DMS153 treated with DMSO at 0.1 percent for 48 hours (cell line): ENCODE measurements at regions not wholly inside any gene's neighbourhood (a gene's known extent, or its start where the extent isn't known, plus 50 kb on each side); places are given as distances from the start of the nearest gene placed in this dataset.

Source experiments
- DNase-seq: peaks from one replicate; lab custom pipeline; 2025; ENCODE audit not compliant: unreplicated experiment; lab: John Stamatoyannopoulos, UW

DNA sequence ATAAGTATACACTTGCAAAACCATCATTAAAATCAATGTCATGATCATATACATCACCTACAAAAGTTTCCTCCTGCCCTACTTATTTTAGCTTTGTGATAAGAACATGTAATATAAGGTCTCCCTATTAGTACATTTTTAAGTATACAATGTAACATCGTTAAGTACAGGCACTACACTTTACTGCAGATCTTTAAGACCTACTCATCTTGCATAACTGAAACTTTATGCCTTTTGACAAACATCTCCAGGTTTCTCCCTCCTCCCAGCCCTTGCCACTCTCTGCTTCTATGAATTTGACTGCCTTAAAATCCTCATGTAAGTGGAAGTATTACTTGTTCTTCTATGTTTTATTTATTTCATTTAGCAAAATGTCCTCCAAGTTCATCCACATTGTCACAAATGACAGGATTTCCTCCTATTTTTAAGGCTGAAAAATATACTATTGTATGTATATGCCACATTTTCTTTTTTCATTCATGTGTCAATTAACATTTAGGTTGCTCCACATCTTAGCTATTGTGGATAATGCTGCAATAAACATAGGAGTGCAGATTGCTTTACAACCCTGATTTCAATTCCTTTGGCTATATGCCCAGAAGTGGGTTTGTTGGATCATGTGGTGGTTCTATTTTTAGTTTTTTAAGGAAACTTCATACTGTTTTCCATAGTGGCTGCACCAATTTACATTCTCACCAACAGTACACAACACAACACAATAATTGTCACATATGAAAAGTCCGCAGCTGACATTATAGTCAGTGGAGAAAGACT, 471.1 kb upstream of the ANO3 start:
- no peak for DNase-seq

DNA sequence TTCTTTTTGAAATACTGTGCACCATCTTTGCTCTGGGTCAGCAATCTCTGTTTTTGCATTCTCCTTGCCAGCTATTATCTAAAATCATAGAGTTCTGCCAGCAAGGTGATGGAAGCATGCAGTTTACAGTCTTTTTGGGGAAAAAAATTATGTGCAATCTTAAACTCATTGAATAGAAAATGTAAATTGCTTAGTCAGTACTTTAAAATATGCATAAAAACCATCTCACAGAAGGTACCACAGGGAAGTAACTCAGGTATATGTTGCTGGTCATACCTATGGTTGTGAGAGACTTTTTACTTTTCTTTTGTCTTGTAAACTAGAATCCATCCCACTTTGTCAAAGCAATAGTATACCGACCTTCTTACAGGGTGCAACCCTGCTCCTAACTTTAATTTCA, 469.8 kb upstream of the ANO3 start:
- DNase-seq, result no peak

DNA sequence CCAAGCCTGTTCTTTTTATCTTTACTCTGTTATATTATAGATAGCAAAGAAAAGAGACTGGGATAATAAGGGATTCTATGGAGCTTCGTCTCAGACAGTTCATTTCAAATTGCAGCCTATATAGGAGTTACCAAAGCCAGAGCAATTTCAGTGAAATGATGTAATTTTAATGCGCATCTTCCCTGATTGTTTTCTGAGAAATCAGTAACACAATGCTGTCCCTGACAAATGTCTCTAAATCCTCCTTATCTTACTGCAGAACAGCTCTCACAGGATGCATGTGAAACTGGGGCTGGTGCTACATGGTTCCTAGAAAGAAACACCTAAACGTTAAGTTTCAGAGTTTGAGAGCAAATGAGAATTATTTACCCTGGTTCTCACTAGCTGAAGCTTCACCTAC, 467.9 kb upstream of the ANO3 start:
- no peak for DNase-seq

DNA sequence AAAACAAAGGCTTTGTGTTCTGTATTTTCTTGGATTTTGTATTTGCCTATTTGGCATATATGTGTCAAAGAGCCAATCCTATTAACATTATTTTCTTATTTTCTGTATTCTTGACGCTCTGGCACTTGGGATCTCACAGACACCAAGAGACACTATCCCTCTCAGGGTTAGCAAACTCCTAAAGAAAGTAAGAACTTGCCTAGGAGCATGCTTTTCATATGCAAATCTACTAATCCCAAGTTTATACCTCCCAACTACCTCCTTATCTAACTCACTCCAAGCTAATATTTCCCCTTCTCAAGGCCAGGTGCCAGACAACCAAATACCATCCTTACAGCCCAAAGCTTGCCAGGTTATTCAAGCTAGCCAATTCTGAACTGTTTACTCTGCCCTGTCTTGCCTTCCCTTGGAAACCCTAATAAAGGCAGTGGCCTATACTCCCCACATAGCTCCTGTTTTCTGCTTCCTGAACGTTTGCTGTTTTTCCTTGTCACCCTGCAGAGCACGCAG, 455.4 kb upstream of the ANO3 start:
- DNase-seq, result no peak

DNA sequence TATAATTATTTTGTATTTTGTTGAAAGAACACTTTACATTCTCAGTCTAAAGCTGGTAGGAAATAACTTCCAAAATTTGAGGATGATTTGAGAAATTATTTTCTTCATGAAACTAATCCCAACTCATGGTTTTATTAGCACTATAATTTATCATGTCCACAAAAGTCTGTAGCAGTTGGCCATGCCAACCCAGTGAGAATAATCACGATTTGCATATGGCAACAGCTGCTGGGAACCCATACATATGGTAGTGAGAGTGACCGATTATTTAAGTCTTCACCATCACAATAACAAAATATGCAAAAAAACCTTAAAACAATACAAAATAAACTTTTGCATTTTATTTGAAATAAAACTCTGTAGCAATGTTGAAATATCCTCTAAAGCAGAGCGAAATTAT, 445.9 kb upstream of the ANO3 start:
- no peak for DNase-seq

DNA sequence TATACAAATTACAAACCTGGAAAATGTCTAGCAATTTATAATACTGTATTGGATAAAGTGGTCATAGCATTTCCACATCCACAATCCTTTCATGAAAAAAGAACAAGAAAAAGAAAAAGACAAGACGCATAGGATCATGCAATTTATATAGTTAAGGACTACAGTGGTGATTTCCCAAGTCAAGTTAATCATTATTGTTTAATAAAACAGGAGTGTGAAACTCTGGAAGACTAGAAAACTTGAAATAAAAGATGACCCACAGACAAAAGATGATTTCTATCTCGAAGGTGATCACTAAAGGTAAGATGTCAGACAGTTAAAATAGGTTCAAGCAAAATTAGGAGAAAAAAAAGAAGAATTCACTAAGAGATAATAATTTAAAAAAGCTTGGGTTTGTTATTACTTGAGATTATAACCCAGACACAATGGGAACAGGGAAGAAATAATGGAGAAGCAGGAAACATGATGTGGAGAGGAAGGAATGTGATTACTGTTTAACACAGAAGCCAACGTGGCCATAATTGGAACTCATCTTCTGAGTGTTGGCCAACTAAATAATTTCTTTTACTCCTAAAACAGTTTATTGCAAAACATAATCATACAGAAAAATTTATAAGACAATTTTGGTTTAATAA, 441.2 kb upstream of the ANO3 start:
- DNase-seq, result no peak

DNA sequence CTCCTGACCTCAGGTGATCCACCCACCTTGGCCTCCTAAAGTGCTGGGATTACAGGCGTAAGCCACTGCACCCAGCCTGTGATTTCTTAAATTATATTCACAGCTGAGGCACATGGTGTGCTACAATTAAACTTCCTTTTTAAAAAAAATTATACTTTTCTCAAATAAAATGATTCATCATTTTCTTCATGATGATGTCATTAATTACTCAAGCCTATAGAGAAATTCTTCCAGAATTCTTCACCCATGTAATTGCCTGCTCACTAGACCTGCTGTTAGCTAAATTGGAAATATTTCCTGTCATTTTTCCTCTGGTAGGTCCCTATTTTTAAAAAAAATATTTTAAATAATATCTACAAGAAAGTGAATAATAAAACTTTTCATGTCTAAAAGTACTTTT, 440.0 kb upstream of the ANO3 start:
- DNase-seq, result no peak

DNA sequence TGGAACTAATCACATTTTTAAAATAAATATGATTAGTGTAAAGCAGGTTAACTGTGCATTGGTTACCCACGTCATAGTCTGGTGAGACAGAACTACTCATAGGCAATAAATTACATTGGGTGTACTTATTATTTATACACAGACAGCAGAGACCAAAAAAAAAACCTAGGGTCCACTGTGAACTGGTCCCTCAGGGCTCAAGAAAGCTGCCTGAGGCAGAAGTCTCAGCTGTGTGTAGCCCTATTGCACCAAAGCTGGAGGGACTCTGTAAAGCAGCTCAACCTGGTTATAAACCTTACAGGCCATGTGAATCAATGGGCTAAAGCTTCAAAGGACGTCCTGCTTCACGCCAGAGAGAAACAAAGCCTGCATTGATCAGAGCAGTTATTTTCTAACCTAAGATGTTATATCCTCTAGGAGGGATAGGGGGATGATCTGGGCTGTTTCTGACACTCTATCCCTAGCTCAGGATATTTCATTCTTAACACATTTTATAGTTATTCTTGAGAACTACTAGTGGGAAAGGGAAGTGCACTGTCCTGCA, 432.2 kb upstream of the ANO3 start:
- DNase-seq, result no peak

DNA sequence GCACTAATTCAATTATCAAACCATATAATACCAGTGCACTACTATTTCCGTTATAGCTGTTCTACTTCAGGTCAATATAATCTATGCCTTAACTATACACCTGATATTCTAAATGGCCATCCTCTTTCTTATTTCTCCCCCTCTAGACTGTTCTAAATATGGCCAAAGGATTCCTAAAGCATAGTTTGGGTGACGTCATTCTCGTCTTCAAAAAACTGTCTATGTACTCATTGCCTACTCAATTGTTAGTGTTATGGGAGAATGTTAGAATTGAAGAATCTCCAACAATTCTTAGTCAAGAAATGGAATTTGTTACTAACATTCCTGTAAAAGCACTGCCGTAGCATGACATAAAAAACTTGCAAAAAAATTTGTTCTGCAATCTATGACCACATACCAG, 431.1 kb upstream of the ANO3 start:
- DNase-seq, result no peak

DNA sequence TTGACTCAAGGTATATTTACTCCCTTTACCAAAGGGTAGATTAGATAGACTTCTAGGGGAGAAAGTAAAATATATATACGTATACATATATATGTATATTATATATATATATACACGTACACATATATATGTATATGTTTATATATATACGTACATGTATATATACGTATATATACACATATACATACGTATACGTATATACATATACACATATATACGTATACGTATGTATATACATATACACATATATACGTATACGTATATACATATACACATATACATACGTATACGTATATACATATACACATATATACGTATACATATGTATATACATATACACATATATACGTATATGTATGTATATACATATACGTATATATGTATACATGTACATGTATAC, 430.5 kb upstream of the ANO3 start:
- DNase-seq, result no peak

DNA sequence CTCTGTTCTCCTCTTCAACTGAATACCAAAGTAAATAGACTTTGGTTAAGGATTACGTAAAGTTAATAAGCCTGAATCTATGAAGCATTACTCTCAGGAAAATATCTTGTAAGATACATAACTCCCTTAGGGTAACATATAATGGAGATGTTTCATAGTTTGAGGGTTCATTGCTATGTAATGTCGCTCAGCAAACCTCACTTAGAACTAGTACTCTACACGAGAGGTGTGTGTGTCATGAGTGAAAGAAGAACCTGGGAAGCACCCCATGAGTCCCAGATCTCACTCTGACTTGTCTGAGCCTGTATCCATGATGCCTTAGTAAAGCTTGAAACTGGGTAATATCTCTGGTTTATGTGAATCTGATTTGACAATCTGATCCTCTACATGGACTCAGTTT, 429.5 kb upstream of the ANO3 start:
- no peak for DNase-seq

DNA sequence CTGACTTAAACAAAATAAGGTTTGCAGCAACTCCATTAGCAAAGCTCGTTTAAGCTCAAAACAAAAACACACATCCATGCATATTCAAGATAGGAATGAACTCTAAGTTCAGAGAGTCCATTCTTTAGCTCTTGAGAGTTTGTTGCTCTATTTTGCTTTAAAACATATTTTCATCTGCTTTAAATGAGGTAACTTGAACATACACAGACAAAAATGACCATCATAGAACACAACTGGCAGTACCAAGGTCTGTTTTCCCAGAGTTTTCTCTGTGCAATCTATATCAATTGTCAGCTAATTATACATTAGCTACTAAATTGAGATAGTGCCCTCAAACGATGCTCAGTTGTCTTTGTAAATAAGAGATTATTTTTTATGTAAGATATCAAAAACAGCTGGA, 423.2 kb upstream of the ANO3 start:
- no peak for DNase-seq

DNA sequence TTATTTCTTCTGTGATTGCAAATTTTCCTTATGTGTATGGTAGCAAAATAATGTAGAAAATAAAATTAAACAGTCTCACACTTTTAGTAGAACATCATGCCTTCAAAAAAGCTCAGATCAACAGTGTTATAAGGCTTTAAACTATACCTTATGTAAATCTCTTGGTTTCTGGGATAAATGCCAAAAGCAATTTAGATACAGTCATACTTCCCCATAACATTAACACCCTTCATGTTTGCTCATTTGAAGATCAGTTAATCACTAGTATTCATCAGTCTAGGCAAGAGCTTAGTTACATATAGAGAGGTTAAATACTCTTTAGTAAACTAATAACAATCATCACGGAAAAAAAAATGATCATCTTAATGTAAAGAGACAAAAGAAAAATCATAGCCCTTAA, 421.8 kb upstream of the ANO3 start:
- DNase-seq, result peak; percentile 1

DNA sequence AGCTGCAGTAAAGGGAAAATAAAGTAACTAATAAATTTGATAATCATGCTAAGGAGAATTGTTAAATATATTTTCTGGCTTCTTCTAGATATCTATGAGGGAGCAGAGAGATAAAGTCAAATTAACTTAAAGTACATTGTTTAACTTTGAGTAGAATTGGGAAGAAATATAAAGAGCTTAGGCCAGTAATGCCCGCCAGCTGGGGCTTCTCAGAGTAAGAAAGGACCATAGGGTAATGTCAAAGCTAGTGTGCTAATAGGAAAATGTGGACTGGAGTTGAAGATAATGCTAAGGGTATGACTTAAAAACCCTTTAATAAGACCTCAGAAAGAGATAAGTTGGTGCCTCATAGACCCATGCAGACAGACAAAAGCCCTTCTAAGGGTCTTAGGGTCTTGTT, 411.6 kb upstream of the ANO3 start:
- DNase-seq, result no peak

DNA sequence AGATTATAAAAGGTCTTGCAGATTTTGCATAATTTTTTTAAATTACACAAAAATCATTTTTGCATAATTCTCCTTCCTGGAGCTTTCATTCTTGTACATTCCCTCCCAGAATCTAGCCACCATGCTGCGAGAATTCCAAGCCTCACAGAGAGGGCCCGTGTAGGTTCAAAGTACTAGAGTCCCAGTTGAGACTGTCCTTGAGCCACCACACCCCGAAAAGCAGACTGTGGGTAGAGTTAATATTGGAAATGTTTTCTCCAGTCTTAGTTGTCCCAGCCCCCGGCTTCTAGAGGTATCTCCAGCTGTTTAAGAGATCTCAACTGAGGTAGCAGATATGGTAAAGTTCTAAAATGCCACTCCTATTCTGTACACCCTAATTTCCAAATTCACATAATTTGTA, 407.3 kb upstream of the ANO3 start:
- DNase-seq, result no peak

DNA sequence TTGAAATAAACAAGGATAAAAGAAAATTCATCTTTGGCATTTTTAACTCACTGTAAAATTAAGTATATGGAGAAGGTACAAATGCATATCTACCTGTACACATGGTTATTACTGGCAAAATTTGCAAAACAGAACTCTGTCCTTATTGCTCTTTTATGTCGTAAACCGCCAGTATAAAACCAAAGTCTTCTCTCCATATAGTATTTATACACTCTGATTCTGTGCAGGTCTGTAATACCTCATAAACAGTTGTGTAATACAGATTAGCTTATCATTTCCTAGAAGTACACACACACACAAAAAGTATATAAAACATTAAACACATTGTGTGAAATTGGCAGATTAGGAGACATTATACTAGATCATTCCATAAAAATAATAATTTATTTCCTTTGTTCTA, 406.6 kb upstream of the ANO3 start:
- no peak for DNase-seq

DNA sequence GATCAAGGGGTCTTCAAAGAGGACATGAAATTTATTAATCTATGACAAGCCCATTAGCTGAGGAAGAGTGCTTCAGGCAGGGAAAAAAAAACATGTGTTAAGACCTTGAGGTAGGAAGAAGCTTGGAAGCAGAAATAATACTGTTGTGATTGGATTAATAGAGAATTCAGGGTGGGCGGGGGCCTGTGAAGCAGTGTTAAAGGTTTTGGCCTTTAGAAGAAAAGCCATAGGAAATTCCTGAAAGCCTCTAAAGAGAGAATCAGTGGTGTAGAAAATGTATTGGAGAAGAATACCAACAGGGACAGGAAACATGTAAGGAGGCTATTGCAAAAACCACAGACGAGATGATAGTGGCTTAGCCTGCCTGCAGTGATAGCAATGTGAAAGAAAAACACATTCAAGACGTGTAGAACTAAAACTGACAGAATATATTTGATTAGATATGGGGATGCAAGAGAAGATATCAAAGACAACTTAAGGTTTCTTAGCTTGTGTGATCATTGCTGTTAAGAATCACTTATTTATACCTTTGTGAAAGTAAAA, 404.4 kb upstream of the ANO3 start:
- DNase-seq, result no peak

DNA sequence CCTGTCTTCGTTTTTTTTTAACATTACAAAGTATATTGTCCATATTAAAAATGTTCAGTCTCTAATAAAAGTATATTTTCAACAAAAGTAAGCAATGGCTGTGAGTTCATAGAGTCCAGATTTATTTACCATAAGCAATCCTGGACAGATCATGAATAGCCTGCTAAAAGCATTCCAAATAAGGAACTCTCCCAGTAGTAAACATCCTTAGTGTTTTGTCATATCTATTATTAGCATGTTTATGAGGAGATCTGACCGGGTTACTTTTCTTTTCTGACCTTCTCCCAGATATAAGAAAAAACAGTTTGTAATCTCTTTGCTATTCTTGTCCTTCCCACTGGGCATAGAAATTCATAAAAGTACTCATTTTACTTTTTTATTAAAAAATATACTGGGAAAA, 403.9 kb upstream of the ANO3 start:
- no peak for DNase-seq

DNA sequence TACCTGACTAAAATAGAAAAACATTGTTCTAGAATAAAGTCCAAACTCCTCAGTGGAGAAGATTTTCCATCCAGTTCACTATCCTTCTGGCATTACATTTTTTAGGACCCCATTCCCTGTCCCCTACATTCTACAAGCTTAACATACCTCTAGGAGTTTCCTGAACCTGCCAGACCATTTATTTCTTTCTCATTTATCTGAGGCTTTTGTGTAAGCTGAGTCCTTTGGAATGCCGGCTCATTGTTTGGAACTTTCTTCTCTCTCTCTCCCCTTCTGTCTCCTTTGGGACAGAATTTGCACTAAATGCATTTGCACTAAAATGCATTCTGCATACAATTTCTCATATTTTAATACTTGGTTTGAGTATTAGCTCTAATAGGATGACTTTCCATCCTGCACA, 393.0 kb upstream of the ANO3 start:
- no peak for DNase-seq

DNA sequence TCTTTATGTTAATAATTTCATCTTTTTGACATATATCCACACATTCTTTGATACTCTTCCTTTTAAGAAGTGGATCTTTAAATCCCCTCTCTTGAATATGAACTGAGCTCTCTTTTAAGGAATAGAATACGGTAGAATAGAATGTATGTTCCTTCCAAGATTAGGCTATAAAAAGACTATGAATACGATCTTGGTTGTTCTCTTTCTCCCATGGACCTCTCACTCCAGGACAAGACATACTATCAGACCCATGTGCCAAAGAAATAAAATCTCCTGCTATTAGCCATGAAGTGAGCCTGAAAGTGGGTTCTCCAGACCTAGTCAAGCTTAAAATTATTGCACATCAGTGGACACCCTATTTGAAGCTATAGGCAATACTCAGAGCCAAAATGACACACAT, 392.2 kb upstream of the ANO3 start:
- DNase-seq, result no peak

DNA sequence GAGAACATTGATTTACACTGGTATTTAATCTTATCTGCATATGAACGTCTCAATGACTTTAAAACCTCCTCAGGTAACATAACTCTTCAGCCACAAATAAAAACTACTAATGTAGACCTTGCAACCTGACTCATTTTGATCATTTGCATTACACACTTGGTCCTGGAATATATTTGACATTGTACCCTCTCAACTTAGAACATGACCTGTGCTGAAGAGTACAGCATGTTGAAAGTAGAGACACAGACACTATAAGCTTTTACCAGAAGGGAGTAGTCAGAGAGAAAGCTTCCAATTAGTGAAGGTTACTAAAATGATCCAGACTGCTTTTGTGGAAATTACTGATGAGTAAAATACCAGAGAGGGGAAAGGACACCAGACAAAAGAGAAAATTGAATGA, 390.6 kb upstream of the ANO3 start:
- no peak for DNase-seq

DNA sequence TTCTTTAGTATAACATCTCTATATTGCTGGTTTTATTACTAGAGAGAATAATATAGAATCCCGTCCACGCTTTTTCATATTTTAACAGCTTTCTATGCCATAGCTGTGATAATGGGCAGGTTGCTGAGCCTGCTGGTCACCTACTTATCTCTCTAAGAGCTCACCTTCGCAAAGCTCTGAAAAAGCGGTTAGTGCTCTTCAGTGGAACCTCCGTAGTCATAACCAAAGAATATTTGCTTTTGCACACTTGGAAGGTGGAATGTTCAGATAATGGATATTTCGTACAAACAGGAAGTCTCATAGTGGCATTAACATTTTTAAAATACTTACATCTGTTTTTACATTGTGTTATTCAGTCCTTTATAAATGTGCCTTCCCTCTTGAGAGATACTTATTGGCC, 388.9 kb upstream of the ANO3 start:
- DNase-seq, result no peak
